ENCODE measurements at regions not wholly inside any gene's neighbourhood (a gene's known extent, or its start where the extent isn't known, plus 50 kb on each side); places are given as distances from the start of the nearest gene placed in this dataset.

GRCh38 chr5:101520417-101520816 is 617.3 kb upstream of the ST8SIA4 start:
- no peak for TF ChIP-seq POLR2A (IDR thresholded peaks at IDR 0.05)
- TF ChIP-seq CTCF (IDR thresholded peaks at IDR 0.05) = no peak
- no peak for DNase-seq (ENCODE audit: low spot score in 2 of 2)
- no peak overlapping the region for H3K4me3 ChIP-seq (ENCODE audit: low read depth, poor library complexity, severe bottlenecking)
- intact Hi-C loops (cut with DNase I; ENCODE audit: low total_unique reads) = no loop called here
- 76 to 77% methylated on average over 2 of the region's 2 CpGs for WGBS, 2 donors

GRCh38 chr5:101517795-101518194 is 614.7 kb upstream of the ST8SIA4 start:
- WGBS, 2 donors = 58 to 69% methylated on average over 2 of the region's 2 CpGs
- intact Hi-C loops (cut with DNase I; ENCODE audit: low total_unique reads) = no loop called here
- no peak for DNase-seq (ENCODE audit: low spot score in 2 of 2)
- TF ChIP-seq CTCF (IDR thresholded peaks at IDR 0.05) (no peak), POLR2A (IDR thresholded peaks at IDR 0.05) (no peak)
- no peak overlapping the region for H3K4me3 ChIP-seq (ENCODE audit: low read depth, poor library complexity, severe bottlenecking)

GRCh38 chr5:101515721-101516120 is 612.6 kb upstream of the ST8SIA4 start:
- WGBS, 2 donors = 66 to 69% methylated on average over 2 of the region's 2 CpGs
- H3K4me3 ChIP-seq (ENCODE audit: low read depth, poor library complexity, severe bottlenecking) = no peak overlapping the region
- TF ChIP-seq POLR2A (IDR thresholded peaks at IDR 0.05) (no peak), CTCF (IDR thresholded peaks at IDR 0.05) (no peak)
- intact Hi-C loops (cut with DNase I; ENCODE audit: low total_unique reads) = no loop called here
- DNase-seq (ENCODE audit: low spot score in 2 of 2) = no peak

DNA sequence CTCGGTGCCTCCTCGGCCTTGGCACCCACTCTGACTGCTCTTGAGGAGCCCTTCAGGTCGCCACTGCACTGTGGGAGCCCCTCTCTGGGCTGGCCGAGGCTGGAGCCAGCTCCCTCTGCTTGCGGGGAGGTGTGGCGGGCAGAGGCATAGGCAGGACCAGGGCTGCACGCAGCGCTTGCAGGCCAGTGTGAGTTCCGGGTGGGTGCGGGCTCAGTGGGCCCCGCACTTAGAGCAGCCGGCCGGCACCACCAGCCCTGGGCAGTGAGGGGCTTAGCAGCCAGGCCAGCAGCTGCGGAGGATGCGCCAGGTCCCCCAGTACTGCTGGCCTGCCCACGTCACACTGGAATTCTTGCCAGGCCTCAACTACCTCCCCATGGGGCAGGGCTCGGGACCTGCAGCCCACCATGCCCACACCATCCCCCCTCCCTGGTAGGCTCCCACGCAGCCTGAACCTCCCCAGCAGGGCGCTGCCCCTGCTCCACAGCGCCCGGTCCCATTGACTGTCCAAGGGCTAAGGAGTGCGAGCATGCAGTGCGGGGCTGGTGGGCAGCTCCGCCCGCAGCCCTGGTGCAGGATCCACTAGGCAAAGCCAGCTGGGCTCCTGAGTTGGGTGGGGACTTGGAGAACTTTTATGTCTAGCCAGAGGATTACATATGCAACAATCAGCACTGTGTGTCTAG is 602.9 kb upstream of the ST8SIA4 start:
- intact Hi-C loops (cut with DNase I; ENCODE audit: low total_unique reads) = no loop called here
- TF ChIP-seq CTCF (IDR thresholded peaks at IDR 0.05) (no peak), POLR2A (IDR thresholded peaks at IDR 0.05) (no peak)
- 90 to 91% methylated on average over 23 to 24 of the region's 25 CpGs for WGBS, 2 donors
- DNase-seq (ENCODE audit: low spot score in 2 of 2) = no peak
- H3K4me3 ChIP-seq (ENCODE audit: low read depth, poor library complexity, severe bottlenecking) = no peak overlapping the region

- TF ChIP-seq CTCF (IDR thresholded peaks at IDR 0.05) (no peak), POLR2A (IDR thresholded peaks at IDR 0.05) (no peak)
- no peak for DNase-seq (ENCODE audit: low spot score in 2 of 2)
- intact Hi-C loops (cut with DNase I; ENCODE audit: low total_unique reads) = no loop called here
- 60 to 77% methylated on average over 3 of the region's 3 CpGs for WGBS, 2 donors
- H3K4me3 ChIP-seq (ENCODE audit: low read depth, poor library complexity, severe bottlenecking) = no peak overlapping the region
Observed at GRCh38 chr5:101482931-101483330, 579.8 kb upstream of the ST8SIA4 start.

DNA sequence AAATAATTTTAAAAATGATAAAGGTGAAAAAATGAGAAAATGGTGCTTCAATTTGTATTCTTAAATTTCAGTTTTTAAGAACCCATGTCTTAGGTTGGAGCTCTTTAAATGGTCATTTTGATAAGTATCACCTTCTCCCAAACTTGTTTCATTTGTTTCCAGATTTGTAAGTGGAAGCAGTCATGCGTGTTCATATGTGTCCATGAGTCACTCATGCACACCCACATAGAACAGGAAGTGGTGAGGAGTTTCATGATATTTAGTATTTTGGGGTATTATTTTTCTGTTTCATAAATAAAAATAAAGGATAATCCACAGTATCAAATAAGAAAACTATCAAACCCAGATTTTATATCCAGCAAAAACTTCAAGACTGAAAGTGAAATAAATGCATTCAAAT is 570.4 kb upstream of the ST8SIA4 start:
- intact Hi-C loops (cut with DNase I; ENCODE audit: low total_unique reads) = no loop called here
- WGBS, 2 donors = 59 to 70% methylated on average over 1 of the region's 1 CpG
- TF ChIP-seq CTCF (IDR thresholded peaks at IDR 0.05) = no peak
- TF ChIP-seq POLR2A (IDR thresholded peaks at IDR 0.05) = no peak
- DNase-seq (ENCODE audit: low spot score in 2 of 2) = no peak
- no peak overlapping the region for H3K4me3 ChIP-seq (ENCODE audit: low read depth, poor library complexity, severe bottlenecking)
